HG03060 (cell line): ENCODE measurements at regions not wholly inside any gene's neighbourhood (a gene's known extent, or its start where the extent isn't known, plus 50 kb on each side); places are given as distances from the start of the nearest gene placed in this dataset.

Experiments
- ATAC-seq: cut with Tn5 transposase; IDR thresholded peaks from one replicate; pipeline ENCODE4 v1.9.1; 2021; ENCODE audit warnings: low read depth, moderate number of reproducible peaks; ENCODE audit not compliant: unreplicated experiment

GRCh38 chr4:164154416-164154815 is 599.5 kb upstream of the SMIM31 start:
- ATAC-seq: no peak

GRCh38 chr4:164169591-164169990 is 584.3 kb upstream of the SMIM31 start:
- no peak for ATAC-seq

GRCh38 chr4:164177153-164177552 is 576.8 kb upstream of the SMIM31 start:
- no peak for ATAC-seq

- no peak for ATAC-seq
Measured at GRCh38 chr4:164177753-164178152, 576.2 kb upstream of the SMIM31 start.

- ATAC-seq: no peak
Measured at GRCh38 chr4:164188236-164188635, 565.7 kb upstream of the SMIM31 start.

GRCh38 chr4:164192844-164193243 is 561.1 kb upstream of the SMIM31 start:
- ATAC-seq: no peak

GRCh38 chr4:164193676-164194075 is 560.3 kb upstream of the SMIM31 start:
- no peak for ATAC-seq

- no peak for ATAC-seq
Measured at GRCh38 chr4:164197556-164197955, 556.4 kb upstream of the SMIM31 start.

GRCh38 chr4:164203476-164203875 is 550.5 kb upstream of the SMIM31 start:
- ATAC-seq: no peak

- ATAC-seq: no peak
Measured at GRCh38 chr4:164204434-164204833, 549.5 kb upstream of the SMIM31 start.

- ATAC-seq: no peak
Measured at GRCh38 chr4:164207460-164207859, 546.5 kb upstream of the SMIM31 start.

- ATAC-seq: no peak
Measured at GRCh38 chr4:164210377-164210776, 543.6 kb upstream of the SMIM31 start.

- ATAC-seq: no peak
Measured at GRCh38 chr4:164212134-164212533, 541.8 kb upstream of the SMIM31 start.

- no peak for ATAC-seq
Measured at GRCh38 chr4:164212714-164213113, 541.2 kb upstream of the SMIM31 start.

- no peak for ATAC-seq
Measured at GRCh38 chr4:164215113-164215741, 538.7 kb upstream of the SMIM31 start.

GRCh38 chr4:164221631-164222030 is 532.3 kb upstream of the SMIM31 start:
- no peak for ATAC-seq

- no peak for ATAC-seq
Measured at GRCh38 chr4:164224871-164225270, 529.1 kb upstream of the SMIM31 start.

- no peak for ATAC-seq
Measured at GRCh38 chr4:164229255-164229654, 524.7 kb upstream of the SMIM31 start.

GRCh38 chr4:164239433-164239832 is 514.5 kb upstream of the SMIM31 start:
- ATAC-seq: no peak

- ATAC-seq: no peak
Measured at GRCh38 chr4:164239976-164240375, 514.0 kb upstream of the SMIM31 start.

- no peak for ATAC-seq
Measured at GRCh38 chr4:164251257-164251656, 502.7 kb upstream of the SMIM31 start.

- ATAC-seq: no peak
Measured at GRCh38 chr4:164252286-164252685, 501.6 kb upstream of the SMIM31 start.

GRCh38 chr4:164261831-164262230 is 492.1 kb upstream of the SMIM31 start:
- ATAC-seq: no peak
